Thyroid gland (tissue), 4 donors: ENCODE measurements at regions not wholly inside any gene's neighbourhood (a gene's known extent, or its start where the extent isn't known, plus 50 kb on each side); places are given as distances from the start of the nearest gene placed in this dataset.

Experiments used
- DNase-seq, 2 donors: peaks; one replicate each; pipeline ENCODE4 v3.0.0-alpha.2; 2019
- H3K27ac ChIP-seq, 3 donors: fragments of 200-600 bp; sonication (generic); 1 replicate in 2 of 3; 2 replicates in 1 of 3; pipeline ENCODE4 v1.5.1; 2016 to 2019; ENCODE audit warnings: mild to moderate bottlenecking in 1 of 3, moderate library complexity in 1 of 3
- H3K27me3 ChIP-seq: fragments of 200-600 bp; sonication (generic); one replicate; pipeline ENCODE4 v1.5.1; 2019
- H3K36me3 ChIP-seq, 2 donors: fragments of 200-600 bp; sonication (generic); one replicate each; pipeline ENCODE4 v1.5.1; 2016 to 2019
- H3K4me1 ChIP-seq, 2 donors: fragments of 200-600 bp; sonication (generic); one replicate each; pipeline ENCODE4 v1.5.1; 2017 to 2019
- H3K4me3 ChIP-seq, 3 donors: fragments of 200-600 bp; sonication (generic); replicated peaks in 1 of 3; 1 replicate in 2 of 3; 2 replicates in 1 of 3; pipeline ENCODE4 v1.5.1; 2016; ENCODE audit warnings: mild to moderate bottlenecking in 1 of 3
- H3K9me3 ChIP-seq: fragments of 200-600 bp; sonication (generic); one replicate; pipeline ENCODE4 v1.5.1; 2017
- POLR2A ChIP-seq, 2 donors: fragments of 450-650 bp; IDR thresholded peaks; one replicate each; pipeline ENCODE4 v1.6.1; 2017; ENCODE audit warnings: antibody characterized with exemption in 2 of 2, mild to moderate bottlenecking in 2 of 2, moderate library complexity in 1 of 2
- WGBS, 2 donors: methylation state at CpG; one replicate each; pipeline ENCODE4 v1.1.5; 2017; 5-methylcytosine and 5-hydroxymethylcytosine counted together
- intact Hi-C: fragments of 100-400 bp; cut with DNase I; formaldehyde crosslinking; loops from one replicate; pipeline ENCODE4 v1.15.1; 2023
- TF ChIP-seq, protein P1 (sequence below), 6 experiments: fragments of 200-600 bp in 3 of 6; fragments of 450-650 bp in 3 of 6; sonication (generic) in 3 of 6; IDR thresholded peaks; one replicate each; pipeline ENCODE4 v1.5.1; 2016 to 2019; ENCODE audit warnings: antibody characterized with exemption in 6 of 6, mild to moderate bottlenecking in 2 of 6, inconsistent platforms in 1 of 6, moderate library complexity in 1 of 6

DNA sequence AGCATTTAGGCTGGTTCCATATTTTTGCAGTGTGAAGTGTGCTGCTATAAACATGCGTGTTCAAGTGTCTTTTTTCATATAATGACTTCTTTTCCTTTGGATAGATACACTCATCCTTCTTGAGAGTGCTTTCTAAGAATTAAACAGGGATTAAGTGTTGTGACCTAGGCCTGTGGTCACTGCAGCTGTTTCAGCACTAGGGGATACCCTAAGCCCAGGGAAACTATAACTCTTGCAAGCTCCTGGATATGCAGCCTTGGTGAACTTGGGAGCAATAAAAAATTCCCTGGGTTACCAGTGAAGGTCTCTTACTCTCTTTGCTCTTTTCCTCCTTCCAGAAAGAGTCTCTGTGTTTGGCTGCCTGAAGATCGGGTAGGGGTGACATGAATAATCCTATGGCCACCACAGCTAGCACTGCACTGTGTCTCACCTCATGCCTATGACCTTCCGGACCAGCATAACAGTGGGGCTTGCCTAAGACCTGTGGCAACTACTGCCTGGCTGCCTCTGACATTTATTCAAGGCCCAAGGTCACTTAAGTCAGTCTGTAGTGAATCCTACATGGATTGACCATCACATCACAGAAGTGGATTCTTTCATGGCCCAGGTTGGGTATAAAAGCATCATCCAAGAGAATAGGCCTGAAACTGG is 799.7 kb downstream of the DACH1 start:
- H3K4me1 ChIP-seq = no peaks in the 10 kb centered on the region
- DNase-seq = no peak
- H3K27ac ChIP-seq = no peak overlapping the region
- intact Hi-C loops = no loop called here
- H3K36me3 ChIP-seq = no peaks in the 10 kb centered on the region
- no peaks in the 10 kb centered on the region for H3K9me3 ChIP-seq
- TF ChIP-seq POLR2A (IDR thresholded peaks at IDR 0.05) = no peak
- TF ChIP-seq, protein P1, sequence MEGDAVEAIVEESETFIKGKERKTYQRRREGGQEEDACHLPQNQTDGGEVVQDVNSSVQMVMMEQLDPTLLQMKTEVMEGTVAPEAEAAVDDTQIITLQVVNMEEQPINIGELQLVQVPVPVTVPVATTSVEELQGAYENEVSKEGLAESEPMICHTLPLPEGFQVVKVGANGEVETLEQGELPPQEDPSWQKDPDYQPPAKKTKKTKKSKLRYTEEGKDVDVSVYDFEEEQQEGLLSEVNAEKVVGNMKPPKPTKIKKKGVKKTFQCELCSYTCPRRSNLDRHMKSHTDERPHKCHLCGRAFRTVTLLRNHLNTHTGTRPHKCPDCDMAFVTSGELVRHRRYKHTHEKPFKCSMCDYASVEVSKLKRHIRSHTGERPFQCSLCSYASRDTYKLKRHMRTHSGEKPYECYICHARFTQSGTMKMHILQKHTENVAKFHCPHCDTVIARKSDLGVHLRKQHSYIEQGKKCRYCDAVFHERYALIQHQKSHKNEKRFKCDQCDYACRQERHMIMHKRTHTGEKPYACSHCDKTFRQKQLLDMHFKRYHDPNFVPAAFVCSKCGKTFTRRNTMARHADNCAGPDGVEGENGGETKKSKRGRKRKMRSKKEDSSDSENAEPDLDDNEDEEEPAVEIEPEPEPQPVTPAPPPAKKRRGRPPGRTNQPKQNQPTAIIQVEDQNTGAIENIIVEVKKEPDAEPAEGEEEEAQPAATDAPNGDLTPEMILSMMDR (IDR thresholded peaks at IDR 0.05) = no peak
- H3K27me3 ChIP-seq = no peaks in the 10 kb centered on the region
- 75 to 85% methylated on average over 3 of the region's 3 CpGs for WGBS, 2 donors
- H3K4me3 ChIP-seq = no peak overlapping the region

GRCh38 chr13:71056581-71056980 is 810.4 kb downstream of the DACH1 start:
- 59 to 64% methylated on average over 4 of the region's 4 CpGs for WGBS, 2 donors
- TF ChIP-seq, protein P1 (IDR thresholded peaks at IDR 0.05) = no peak
- no peak for TF ChIP-seq POLR2A (IDR thresholded peaks at IDR 0.05)
- intact Hi-C loops = no loop called here

DNA sequence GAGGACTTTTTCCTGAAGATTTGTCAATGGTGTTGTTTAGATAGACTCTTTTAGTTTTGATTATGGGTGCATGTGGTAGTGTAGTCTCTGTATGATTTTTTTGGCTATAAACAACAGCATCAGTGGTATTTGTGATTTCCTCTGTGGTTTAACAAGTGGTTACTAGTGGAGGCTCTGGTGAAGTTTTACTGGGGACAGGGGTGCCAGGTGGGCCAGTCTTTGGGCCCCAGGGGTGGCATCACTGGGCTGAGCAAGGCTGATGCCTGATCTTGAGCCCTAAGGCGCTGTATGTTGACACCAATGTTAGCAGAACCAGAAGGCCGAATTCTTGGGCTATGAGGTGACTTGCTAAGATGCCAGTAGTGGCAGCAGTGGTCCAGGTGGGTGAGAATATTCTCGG is 811.4 kb downstream of the DACH1 start:
- no peak for DNase-seq
- H3K4me3 ChIP-seq = no peak overlapping the region
- H3K27ac ChIP-seq = no peak overlapping the region
- no peaks in the 10 kb centered on the region for H3K9me3 ChIP-seq
- TF ChIP-seq, protein P1 (IDR thresholded peaks at IDR 0.05) = no peak
- no peak for TF ChIP-seq POLR2A (IDR thresholded peaks at IDR 0.05)
- H3K36me3 ChIP-seq = no peaks in the 10 kb centered on the region
- no peaks in the 10 kb centered on the region for H3K27me3 ChIP-seq
- WGBS, 2 donors = 82% methylated on average over 3 of the region's 3 CpGs
- intact Hi-C loops = no loop called here
- H3K4me1 ChIP-seq = no peaks in the 10 kb centered on the region

More at GRCh38 chr13:71056581-71056980, 810.4 kb downstream of the DACH1 start:
- no peak overlapping the region for H3K4me3 ChIP-seq
- no peaks in the 10 kb centered on the region for H3K9me3 ChIP-seq
- H3K27me3 ChIP-seq = no peaks in the 10 kb centered on the region
- no peaks in the 10 kb centered on the region for H3K36me3 ChIP-seq
- no peak overlapping the region for H3K27ac ChIP-seq
- no peak for DNase-seq
- no peaks in the 10 kb centered on the region for H3K4me1 ChIP-seq

DNA sequence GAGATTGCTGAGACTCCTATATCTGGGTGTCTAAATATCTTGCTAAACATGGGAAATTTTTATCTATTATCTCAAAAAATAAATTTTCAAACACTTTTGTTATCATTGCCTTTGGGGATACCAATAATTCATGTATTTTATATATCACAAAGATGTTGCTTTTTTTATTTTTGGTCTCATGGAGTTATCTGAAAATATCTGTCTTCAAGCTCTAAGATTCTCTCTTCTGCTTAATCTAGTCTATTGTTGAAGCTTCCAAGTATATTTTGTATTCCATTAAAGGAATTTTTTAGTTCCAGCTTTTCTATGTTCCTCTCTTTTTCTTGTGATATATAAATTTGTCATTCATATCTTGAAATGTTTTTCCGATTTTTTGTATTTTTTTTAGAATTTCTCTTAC is 812.0 kb downstream of the DACH1 start:
- H3K4me3 ChIP-seq = no peak overlapping the region
- WGBS, 2 donors = 87 to 94% methylated on average over 1 of the region's 1 CpG
- H3K9me3 ChIP-seq = no peaks in the 10 kb centered on the region
- no peaks in the 10 kb centered on the region for H3K4me1 ChIP-seq
- DNase-seq = no peak
- TF ChIP-seq, protein P1 (IDR thresholded peaks at IDR 0.05) = no peak
- no peak for TF ChIP-seq POLR2A (IDR thresholded peaks at IDR 0.05)
- H3K27ac ChIP-seq = no peak overlapping the region
- intact Hi-C loops = no loop called here
- H3K36me3 ChIP-seq = no peaks in the 10 kb centered on the region
- no peaks in the 10 kb centered on the region for H3K27me3 ChIP-seq

DNA sequence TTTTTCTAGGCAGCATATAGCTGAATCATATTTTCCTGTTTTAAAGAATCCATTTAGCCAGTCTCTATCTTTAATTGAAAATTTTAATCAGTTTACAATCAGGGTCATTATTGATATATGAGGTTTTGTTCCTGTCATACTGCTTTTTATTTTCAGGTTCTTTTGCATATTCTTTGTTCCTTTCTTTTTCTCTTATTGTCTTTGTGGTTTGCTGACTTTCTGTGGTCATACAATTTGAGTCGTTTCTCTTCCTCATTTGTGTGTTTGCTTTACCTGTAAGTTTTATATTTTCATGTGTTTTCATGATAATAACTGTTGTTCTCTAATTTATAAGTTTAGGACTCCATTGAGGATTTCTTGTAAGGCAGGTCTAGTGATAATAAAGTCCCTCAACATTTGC is 812.6 kb downstream of the DACH1 start:
- no peak overlapping the region for H3K27ac ChIP-seq
- no peaks in the 10 kb centered on the region for H3K27me3 ChIP-seq
- no peaks in the 10 kb centered on the region for H3K4me1 ChIP-seq
- TF ChIP-seq, protein P1 (IDR thresholded peaks at IDR 0.05) = no peak
- TF ChIP-seq POLR2A (IDR thresholded peaks at IDR 0.05) = no peak
- DNase-seq = no peak
- H3K4me3 ChIP-seq = no peak overlapping the region
- 74 to 77% methylated on average over 1 of the region's 1 CpG for WGBS, 2 donors
- H3K9me3 ChIP-seq = no peaks in the 10 kb centered on the region
- no peaks in the 10 kb centered on the region for H3K36me3 ChIP-seq
- intact Hi-C loops = no loop called here
